NCI-H146 (cell line): ENCODE measurements at regions not wholly inside any gene's neighbourhood (a gene's known extent, or its start where the extent isn't known, plus 50 kb on each side); places are given as distances from the start of the nearest gene placed in this dataset.

Source experiments
- DNase-seq: peaks from one replicate; lab custom pipeline; 2025; lab: John Stamatoyannopoulos, UW

- DNase-seq: no peak
Measured at GRCh38 chr21:28788030-28788429, 204.6 kb downstream of the LTN1 start.

- DNase-seq: no peak
Measured at GRCh38 chr21:28783641-28784185, 209.0 kb downstream of the LTN1 start.

GRCh38 chr21:28781602-28782276, 210.9 kb downstream of the LTN1 start:
- DNase-seq: no peak

GRCh38 chr21:28779914-28780313, 212.8 kb downstream of the LTN1 start:
- DNase-seq: no peak

DNA sequence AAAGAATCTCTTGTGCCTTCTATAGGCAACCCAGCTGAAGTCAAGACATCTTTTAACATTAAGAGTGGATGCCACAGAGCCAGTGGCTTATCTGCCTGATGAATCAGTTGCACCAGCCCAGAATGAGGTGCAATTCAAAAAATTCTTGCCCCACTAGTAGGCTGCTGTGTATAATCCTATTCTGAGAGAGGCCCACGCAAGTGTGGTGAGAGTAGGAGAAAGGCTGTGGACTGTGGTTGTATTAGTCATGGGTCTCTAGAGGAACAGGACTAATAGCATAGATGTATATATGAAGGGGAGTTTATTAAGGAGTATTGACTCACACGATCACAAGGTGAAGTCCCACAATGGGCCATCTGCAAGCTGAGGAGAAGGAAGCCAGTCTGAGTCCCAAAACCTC, 216.4 kb downstream of the LTN1 start:
- DNase-seq: no peak

- DNase-seq: no peak
Measured at GRCh38 chr21:28775071-28775470, 217.6 kb downstream of the LTN1 start.

GRCh38 chr21:28773036-28773435, 219.6 kb downstream of the LTN1 start:
- DNase-seq: no peak

DNA sequence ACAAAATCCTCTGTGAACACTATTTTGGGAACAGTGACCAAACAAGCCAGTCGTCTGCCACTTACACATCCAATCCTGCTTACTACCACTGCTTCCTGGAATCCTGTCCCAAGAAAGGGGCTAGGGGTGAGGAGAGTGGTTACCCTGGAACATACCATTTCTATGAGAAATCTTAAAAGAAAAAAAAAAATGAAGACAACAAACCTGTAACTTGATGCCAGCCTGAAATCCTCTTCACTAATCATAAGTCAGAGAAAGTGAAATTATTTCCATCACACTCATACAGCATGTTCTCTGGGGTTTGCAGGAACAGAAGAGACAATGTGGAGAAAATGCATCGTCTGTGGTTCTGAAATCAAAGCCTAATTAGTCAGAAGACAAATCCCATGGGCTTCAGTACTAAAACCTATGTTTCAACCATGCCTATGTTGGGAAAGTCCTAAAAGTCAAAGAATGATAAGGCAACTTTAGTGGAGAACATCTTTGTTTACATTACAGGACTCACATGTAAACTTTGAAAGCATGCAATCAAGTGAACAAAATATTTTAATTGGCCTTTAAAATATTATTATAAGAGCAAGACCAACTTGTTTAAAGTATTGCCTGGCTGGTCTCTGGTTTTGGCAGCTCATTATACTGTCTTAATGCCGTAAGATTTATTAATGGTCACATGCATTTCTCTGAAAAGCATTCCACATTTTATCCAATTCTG, 220.7 kb downstream of the LTN1 start:
- DNase-seq: no peak

- no peak for DNase-seq
Measured at GRCh38 chr21:28770867-28771661, 221.6 kb downstream of the LTN1 start.

DNA sequence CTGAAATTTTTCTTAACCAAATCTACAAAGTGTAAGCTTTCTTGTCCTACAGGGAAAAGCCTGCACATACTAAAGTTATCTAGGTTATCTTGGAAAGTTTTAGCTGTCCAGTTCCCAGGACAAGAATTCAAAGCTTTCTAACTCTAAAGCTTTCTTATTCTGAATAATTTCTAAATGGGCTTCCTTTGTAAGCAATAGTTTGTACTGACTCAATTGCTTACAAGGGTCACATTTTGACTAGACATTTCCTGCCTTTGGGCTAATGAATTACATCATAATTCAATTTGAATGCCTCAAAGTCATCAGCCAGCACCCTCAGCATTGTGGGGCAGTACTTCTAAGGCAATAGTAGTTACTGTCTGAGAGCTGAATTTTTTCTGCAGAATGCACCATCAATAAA, 223.0 kb downstream of the LTN1 start:
- no peak for DNase-seq

GRCh38 chr21:28768753-28769152, 223.9 kb downstream of the LTN1 start:
- DNase-seq: no peak

GRCh38 chr21:28767523-28767922, 225.2 kb downstream of the LTN1 start:
- DNase-seq: no peak

GRCh38 chr21:28763809-28764418, 228.8 kb downstream of the LTN1 start:
- no peak for DNase-seq

DNA sequence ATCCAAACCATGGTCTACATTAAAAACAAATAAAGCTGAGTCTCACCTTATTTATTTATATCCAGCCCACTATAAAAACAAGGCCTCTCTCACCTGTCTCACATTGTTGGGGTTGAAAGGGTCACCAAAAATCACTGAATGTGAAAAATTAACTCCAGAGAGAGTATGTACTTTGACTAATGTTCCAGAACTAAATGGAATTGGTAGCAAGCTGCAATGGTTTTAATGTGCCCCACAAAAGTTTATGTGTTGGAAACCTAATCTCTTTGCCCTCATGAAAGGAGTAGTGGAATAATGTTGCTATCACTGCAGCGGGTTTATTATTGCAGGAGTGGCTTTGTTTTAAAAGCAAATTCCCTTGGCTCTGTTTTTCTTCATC, 230.3 kb downstream of the LTN1 start:
- no peak for DNase-seq

- no peak for DNase-seq
Measured at GRCh38 chr21:28761674-28762356, 230.9 kb downstream of the LTN1 start.

- DNase-seq: no peak
Measured at GRCh38 chr21:28758883-28759242, 233.8 kb downstream of the LTN1 start.

- DNase-seq: no peak
Measured at GRCh38 chr21:28758042-28758882, 234.4 kb downstream of the LTN1 start.

DNA sequence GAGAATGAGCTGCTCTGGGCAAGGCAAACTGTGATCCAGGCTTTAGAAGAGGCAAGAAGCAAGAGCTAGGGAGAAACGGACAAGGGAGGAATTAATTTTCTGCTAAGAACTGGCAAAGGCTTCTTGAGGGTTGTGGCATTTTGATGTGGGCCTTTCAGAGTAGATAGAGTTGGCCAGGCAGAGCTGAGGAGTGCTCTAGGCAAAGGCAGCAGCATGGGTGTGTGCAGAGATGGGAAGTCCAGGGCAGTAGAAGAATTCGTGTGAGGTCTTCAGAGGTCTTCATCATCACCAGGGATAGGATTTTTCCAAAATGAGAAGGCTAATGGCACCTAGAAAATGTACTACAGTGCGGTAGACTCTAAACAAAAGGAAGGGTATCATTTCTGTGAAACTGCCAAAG, 237.8 kb downstream of the LTN1 start:
- DNase-seq: no peak

- no peak for DNase-seq
Measured at GRCh38 chr21:28754127-28754611, 238.5 kb downstream of the LTN1 start.

DNA sequence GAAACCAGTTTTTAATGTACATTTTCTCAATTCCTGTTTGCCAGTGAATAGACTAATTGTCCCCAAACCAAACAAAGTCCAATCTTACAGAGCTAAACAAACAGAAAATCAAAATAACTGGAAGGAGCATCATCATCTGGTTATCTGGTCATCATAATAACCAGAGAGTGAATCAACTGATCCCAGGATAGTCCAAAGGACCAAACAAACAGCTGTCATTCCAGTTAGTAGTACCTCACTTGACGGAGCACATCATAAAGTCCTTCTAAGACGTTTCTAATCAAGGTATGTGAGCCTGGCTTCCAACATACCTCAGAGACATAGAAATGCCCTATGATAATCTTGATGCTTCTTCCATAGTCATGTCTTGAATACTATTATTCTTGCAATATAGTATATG, 240.5 kb downstream of the LTN1 start:
- DNase-seq: no peak

- no peak for DNase-seq
Measured at GRCh38 chr21:28751176-28751575, 241.5 kb downstream of the LTN1 start.
